K562 (cell line): ENCODE measurements at regions not wholly inside any gene's neighbourhood (a gene's known extent, or its start where the extent isn't known, plus 50 kb on each side); places are given as distances from the start of the nearest gene placed in this dataset.

ENCODE experiments used
- ATAC-seq: fragments of 200-7000 bp; cut with Tn5 transposase; 3 replicates; pipeline ENCODE4 v1.9.1; 2020; ENCODE audit warnings: moderate library complexity
- BruUV-seq: library from RNA; stranded (reverse); fragments of 400-500 nt; replicated peaks from 2 replicates; lab custom pipeline; 2021; lab: Mats Ljungman, UMichigan
- CTCF ChIA-PET: fragments of 300-600 bp; formaldehyde crosslinking; extraction: SDS; loops from one replicate; lab custom pipeline; 2021; ENCODE audit warnings: low intra/inter-chr PET ratio; lab: Yijun Ruan, JAX
- POLR2A ChIA-PET: fragments of 300-600, 350-650 bp; sonication (Branson Sonifier 250); formaldehyde crosslinking; extraction: SDS; loops from one replicate; lab custom pipeline; 2021; ENCODE audit warnings: antibody characterized with exemption, inconsistent platforms; lab: Yijun Ruan, JAX
- DNase-seq, 4 experiments: peaks; one replicate each; pipeline versions ENCODE4 v3.0.0 to v3.0.0-alpha.2; 2011 to 2018; ENCODE audit warnings: low spot score in 3 of 4, mixed read lengths in 3 of 4; ENCODE audit errors: extremely low read depth in 1 of 4
- FAIRE-seq: peaks from 2 replicates; lab custom pipeline; 2011; peaks lifted over from hg19 to GRCh38; lab: Jason Lieb, UNC
- H2AFZ ChIP-seq: 2 replicates; pipeline ENCODE4 v1.6.0; 2011; ENCODE audit warnings: low read depth, low read length, control low read depth, inconsistent platforms
- H3K27ac ChIP-seq: fragments of 200-600 bp; 3 replicates; pipeline ENCODE4 v1.8.0; 2011; ENCODE audit warnings: low read depth, mild to moderate bottlenecking, control low read depth, inconsistent platforms, low read length, moderate library complexity, mixed read lengths; ENCODE audit errors: extremely low read depth
- H3K27me3 ChIP-seq, 2 experiments: fragments of 300-600 bp in 1 of 2; 2 replicates in 1 of 2; 3 replicates in 1 of 2; pipeline versions ENCODE4 v1.6.0 to v1.8.0; 2011; ENCODE audit warnings: inconsistent platforms in 2 of 2, low read length in 2 of 2, mild to moderate bottlenecking in 1 of 2, mixed read lengths in 1 of 2, moderate library complexity in 1 of 2; ENCODE audit not compliant: control insufficient read depth in 2 of 2, insufficient read depth in 2 of 2
- H3K36me3 ChIP-seq: fragments of 300-600 bp; 3 replicates; pipeline ENCODE4 v1.8.0; 2011; ENCODE audit warnings: mild to moderate bottlenecking, low read length, inconsistent platforms; ENCODE audit not compliant: control insufficient read depth, insufficient read depth
- H3K4me1 ChIP-seq, 2 experiments: fragments of 200-600 bp in 1 of 2; replicated peaks in 1 of 2; 2 replicates in 1 of 2; 3 replicates in 1 of 2; pipeline versions ENCODE4 v1.5.1 to v1.8.0; 2011; ENCODE audit warnings: inconsistent platforms in 2 of 2, low read length in 2 of 2, mild to moderate bottlenecking in 1 of 2, mixed read lengths in 1 of 2, moderate library complexity in 1 of 2; ENCODE audit not compliant: control insufficient read depth in 2 of 2, insufficient read depth in 2 of 2
- H3K4me2 ChIP-seq: 2 replicates; pipeline ENCODE4 v1.6.1; 2011; ENCODE audit warnings: low read length, control low read depth, inconsistent platforms, mixed read lengths; ENCODE audit not compliant: insufficient read depth
- H3K4me3 ChIP-seq: fragments of 200-600 bp; sonication (generic), shearing (Covaris generic); 2 replicates; pipeline ENCODE4 v1.5.1; 2016; ENCODE audit warnings: control low read depth, inconsistent platforms
- H3K79me2 ChIP-seq: fragments of 200-600 bp; 3 replicates; pipeline ENCODE4 v1.8.0; 2011; ENCODE audit warnings: low read length, inconsistent platforms; ENCODE audit not compliant: control insufficient read depth, insufficient read depth
- H3K9ac ChIP-seq, 2 experiments: 2 replicates each; pipeline versions ENCODE4 v1.6.0 to v1.6.1; 2011; ENCODE audit warnings: low read depth in 2 of 2, low read length in 2 of 2, control low read depth in 1 of 2, inconsistent platforms in 1 of 2, mild to moderate bottlenecking in 1 of 2, mixed read lengths in 1 of 2; ENCODE audit not compliant: insufficient read depth in 1 of 2
- H3K9me1 ChIP-seq: one replicate; pipeline ENCODE4 v1.6.0; 2011; ENCODE audit warnings: inconsistent platforms, mild to moderate bottlenecking, low read length, moderate library complexity; ENCODE audit not compliant: control insufficient read depth, insufficient read depth
- H3K9me3 ChIP-seq: replicated peaks from 2 replicates; pipeline ENCODE4 v1.5.1; 2011; ENCODE audit warnings: low read depth, low read length, inconsistent platforms; ENCODE audit not compliant: control insufficient read depth, insufficient read depth
- H4K20me1 ChIP-seq: replicated peaks from 2 replicates; pipeline ENCODE4 v1.6.1; 2011; ENCODE audit warnings: low read length, inconsistent platforms, mixed read lengths; ENCODE audit not compliant: control insufficient read depth, insufficient read depth
- BRF1 ChIP-seq: IDR thresholded peaks from 3 replicates; pipeline ENCODE4 v1.6.1; 2011; ENCODE audit warnings: borderline replicate concordance, mild to moderate bottlenecking; ENCODE audit not compliant: insufficient read length; ENCODE audit errors: extremely low read depth
- E2F8 ChIP-seq: fragments of 450-650 bp; IDR thresholded peaks from 2 replicates; pipeline ENCODE4 v1.7.1; 2018; ENCODE audit warnings: mild to moderate bottlenecking, low read depth; ENCODE audit not compliant: partially characterized antibody
- EP300 ChIP-seq: IDR thresholded peaks from 2 replicates; pipeline ENCODE4 v1.6.1; 2012; ENCODE audit warnings: low read length, improper control_type of control experiment
- GTF2E2 ChIP-seq: fragments of 200-800 bp; sonication (Bioruptor generic); IDR thresholded peaks from 2 replicates; pipeline ENCODE4 v1.6.1; 2016; ENCODE audit warnings: missing genetic modification characterization, missing compliant biosample characterization
- MAFF ChIP-seq: IDR thresholded peaks from 2 replicates; pipeline ENCODE4 v1.6.1; 2012; ENCODE audit warnings: low read length, improper control_type of control experiment
- PHB2 ChIP-seq: fragments of 450-650 bp; IDR thresholded peaks from 2 replicates; pipeline ENCODE4 v1.6.1; 2017; ENCODE audit warnings: low read depth
- PHF21A ChIP-seq: fragments of 450-650 bp; IDR thresholded peaks from 2 replicates; pipeline ENCODE4 v1.6.1; 2017; ENCODE audit warnings: low read depth, borderline replicate concordance
- SMC3 ChIP-seq: conservative IDR thresholded peaks from 2 replicates; pipeline ENCODE4 v1.6.1; 2011; ENCODE audit warnings: low read depth, low read length, improper control_type of control experiment; ENCODE audit not compliant: insufficient read depth
- TARDBP ChIP-seq: fragments of 450-650 bp; IDR thresholded peaks from 2 replicates; pipeline ENCODE4 v1.6.1; 2016
- UBTF ChIP-seq, 2 experiments: IDR thresholded peaks; 2 replicates each; pipeline ENCODE4 v1.6.1; 2012; ENCODE audit warnings: improper control_type of control experiment in 2 of 2, low read depth in 2 of 2, low read length in 2 of 2, borderline replicate concordance in 1 of 2
- ZKSCAN8 ChIP-seq: fragments of 200-800 bp; sonication (Bioruptor generic); IDR thresholded peaks from 2 replicates; pipeline ENCODE4 v1.6.1; 2016; ENCODE audit warnings: missing genetic modification characterization, missing compliant biosample characterization
- ZNF644 ChIP-seq: fragments of 200-800 bp; sonication (Bioruptor generic); IDR thresholded peaks from 2 replicates; pipeline ENCODE4 v1.6.1; 2016; ENCODE audit warnings: low read depth, missing genetic modification characterization, missing compliant biosample characterization
- ZNF76 ChIP-seq: fragments of 250-450 bp; sonication (Bioruptor Pico); IDR thresholded peaks from 2 replicates; pipeline ENCODE4 v1.4.0; 2020; ENCODE audit warnings: mild to moderate bottlenecking, moderate library complexity, borderline replicate concordance
- WGBS: fragments of 100-300 bp; shearing (Covaris generic); methylation state at CpG from one replicate; pipeline ENCODE4 v1.1.6; 2016; ENCODE audit warnings: low coverage, mixed read lengths; ENCODE audit not compliant: insufficient coverage; ENCODE audit errors: missing lambda C conversion rate; 5-methylcytosine and 5-hydroxymethylcytosine counted together
- in situ Hi-C: fragments of 300-500 bp; cut with MboI; formaldehyde crosslinking; loops from 4 replicates; pipeline ENCODE4 v1.15.0; 2018; ENCODE audit warnings: inconsistent platforms, mixed read lengths
- intact Hi-C: fragments of 100-400 bp; cut with micrococcal nuclease; formaldehyde crosslinking; loops from 2 replicates; pipeline ENCODE4 v1.14.2; 2022
- TF ChIP-seq, protein P1 (sequence below): fragments of 250-450 bp; sonication (Bioruptor Pico); IDR thresholded peaks from 2 replicates; pipeline ENCODE4 v1.4.0; 2020; ENCODE audit warnings: borderline replicate concordance

DNA sequence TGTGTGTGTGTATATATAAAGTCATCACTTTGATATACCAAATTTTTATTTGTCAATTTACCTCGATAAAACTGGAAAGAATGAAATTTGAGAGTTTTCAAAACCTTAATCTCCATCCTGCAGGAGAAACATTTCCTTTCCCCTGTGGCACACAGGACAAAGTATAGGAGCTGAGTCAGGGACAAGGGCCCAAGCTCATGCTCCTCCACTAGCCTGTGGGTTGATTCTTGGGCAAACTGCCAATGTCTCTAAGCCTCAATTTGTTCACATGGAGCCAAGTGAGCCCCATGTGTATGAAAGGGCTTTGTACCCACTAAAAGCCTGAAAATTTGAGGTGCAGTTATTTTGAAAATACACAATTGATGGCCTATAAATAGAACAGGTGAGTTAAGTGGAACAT, 60.3 kb upstream of the IL6 start:
- peak overlapping the region; percentile 35 for H3K4me2 ChIP-seq
- H3K27ac ChIP-seq = peak overlapping the region; percentile 55
- no peaks in the 10 kb centered on the region for H3K27me3 ChIP-seq
- no peak overlapping the region for H3K4me3 ChIP-seq
- peak; percentile 57 for ATAC-seq
- 0% methylated on average over 1 of the region's 1 CpG for whole genome bisulfite sequencing
- H2AFZ ChIP-seq = peak overlapping the region; percentile 73; the same call in 1 of the 2 replicates
- peaks cover 20 to 73% of the 10 kb centered on the region in 2 experiments for H3K4me1 ChIP-seq
- CTCF ChIA-PET = no interaction called here
- POLR2A ChIA-PET = interaction anchor here (0.8 to 1.5 kb wide), 6 partner anchors 9 to 58 kb away, joined by 3 to 8 read pairs (median 4); no protein-coding TSS in a partner anchor
- peak; percentile 56 for FAIRE-seq
- H3K9me1 ChIP-seq = no peaks in the 10 kb centered on the region
- in situ Hi-C loops (no loop called here), intact Hi-C loops (loop anchor here (2.0 to 10.0 kb wide), 3 partner anchors 16 to 188 kb away; no protein-coding TSS in a partner anchor)
- DNase-seq = peak in 2 of 4 experiments; percentile 39 to 75
- no peaks in the 10 kb centered on the region for H3K9me3 ChIP-seq
- H3K79me2 ChIP-seq = peaks cover 65% of the 10 kb centered on the region
- no TSS peak for BruUV-seq
- peaks cover 17% of the 10 kb centered on the region; the same call in 1 of the 3 replicates for H3K36me3 ChIP-seq
- no peaks in the 10 kb centered on the region for H4K20me1 ChIP-seq
- peak overlapping the region; percentile 63 to 66; a peak in 3 of 4 replicates for H3K9ac ChIP-seq
- TF ChIP-seq PHB2 (no peak), TARDBP (no peak), ZKSCAN8 (CRISPR knock-in tag) (0 out of 2 replicates have a peak, but pooled peaks have one; percentile 24), E2F8 (no peak), MAFF (no peak), SMC3 (no peak), BRF1 (no peak), GTF2E2 (tag) (no peak), PHF21A (no peak), UBTF (IDR thresholded peaks at IDR 0.05; ENCODE audit: borderline replicate concordance in 1 of 2, low read depth in 2 of 2, low read length in 2 of 2) (no peak), ZNF76 (no peak), EP300 (0 out of 2 replicates have a peak, but pooled peaks have one; percentile 6), ZNF644 (no peak)
- TF ChIP-seq, protein P1, sequence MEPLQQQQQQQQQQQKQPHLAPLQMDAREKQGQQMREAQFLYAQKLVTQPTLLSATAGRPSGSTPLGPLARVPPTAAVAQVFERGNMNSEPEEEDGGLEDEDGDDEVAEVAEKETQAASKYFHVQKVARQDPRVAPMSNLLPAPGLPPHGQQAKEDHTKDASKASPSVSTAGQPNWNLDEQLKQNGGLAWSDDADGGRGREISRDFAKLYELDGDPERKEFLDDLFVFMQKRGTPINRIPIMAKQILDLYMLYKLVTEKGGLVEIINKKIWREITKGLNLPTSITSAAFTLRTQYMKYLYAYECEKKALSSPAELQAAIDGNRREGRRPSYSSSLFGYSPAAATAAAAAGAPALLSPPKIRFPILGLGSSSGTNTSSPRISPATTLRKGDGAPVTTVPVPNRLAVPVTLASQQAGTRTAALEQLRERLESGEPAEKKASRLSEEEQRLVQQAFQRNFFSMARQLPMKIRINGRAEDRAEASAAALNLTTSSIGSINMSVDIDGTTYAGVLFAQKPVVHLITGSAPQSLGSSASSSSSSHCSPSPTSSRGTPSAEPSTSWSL = no peak
